NCI-H748 (cell line): ENCODE measurements at regions not wholly inside any gene's neighbourhood (a gene's known extent, or its start where the extent isn't known, plus 50 kb on each side); places are given as distances from the start of the nearest gene placed in this dataset.
"Not testable (repeated sequence)": the region's sequence is repeated elsewhere in the genome, so short reads cannot be mapped to it uniquely, and the experiment has no call there.

Experiments used
- DNase-seq: peaks from one replicate; lab custom pipeline; 2025; ENCODE audit not compliant: unreplicated experiment; lab: John Stamatoyannopoulos, UW

GRCh38 chr4:189129044-189129694 lies 811.5 kb upstream of the FRG1 start:
- DNase-seq: peak; percentile 10

- no peak for DNase-seq
These were observed 809.6 kb upstream of the FRG1 start for GRCh38 chr4:189131118-189131517.

GRCh38 chr4:189136462-189136861 lies 804.2 kb upstream of the FRG1 start:
- no peak for DNase-seq

GRCh38 chr4:189143263-189143952 lies 797.3 kb upstream of the FRG1 start:
- no peak for DNase-seq

GRCh38 chr4:189147005-189147929 lies 793.4 kb upstream of the FRG1 start:
- DNase-seq: no peak

GRCh38 chr4:189155083-189155482 lies 785.6 kb upstream of the FRG1 start:
- not testable (repeated sequence) for DNase-seq

- DNase-seq: no peak
These were observed 778.4 kb upstream of the FRG1 start for GRCh38 chr4:189162073-189162789.

GRCh38 chr4:189162888-189163287 lies 777.8 kb upstream of the FRG1 start:
- no peak for DNase-seq

GRCh38 chr4:189176002-189176401 lies 764.7 kb upstream of the FRG1 start:
- no peak for DNase-seq

- no peak for DNase-seq
These were observed 763.5 kb upstream of the FRG1 start for GRCh38 chr4:189177130-189177529.

GRCh38 chr4:189178125-189178746 lies 762.4 kb upstream of the FRG1 start:
- no peak for DNase-seq

GRCh38 chr4:189185810-189186432 lies 754.8 kb upstream of the FRG1 start:
- no peak for DNase-seq

- DNase-seq: no peak
These were observed 753.1 kb upstream of the FRG1 start for GRCh38 chr4:189187531-189188052.

- no peak for DNase-seq
These were observed 742.0 kb upstream of the FRG1 start for GRCh38 chr4:189198624-189199023.

GRCh38 chr4:189200353-189200752 lies 740.3 kb upstream of the FRG1 start:
- peak; percentile 86 for DNase-seq

- DNase-seq: peak; percentile 75
These were observed 738.3 kb upstream of the FRG1 start for GRCh38 chr4:189202182-189202868.

GRCh38 chr4:189202869-189203271 lies 737.8 kb upstream of the FRG1 start:
- no peak for DNase-seq

- DNase-seq: no peak
These were observed 736.1 kb upstream of the FRG1 start for GRCh38 chr4:189204616-189205015.

- peak; percentile 29 for DNase-seq
These were observed 733.7 kb upstream of the FRG1 start for GRCh38 chr4:189206953-189207352.
